GM21529 (cell line): ENCODE measurements at regions not wholly inside any gene's neighbourhood (a gene's known extent, or its start where the extent isn't known, plus 50 kb on each side); places are given as distances from the start of the nearest gene placed in this dataset.
"Not testable (repeated sequence)": the region's sequence is repeated elsewhere in the genome, so short reads cannot be mapped to it uniquely, and the experiment has no call there.

Experiments used
- ATAC-seq: cut with Tn5 transposase; IDR thresholded peaks from one replicate; pipeline ENCODE4 v1.9.1; 2021; ENCODE audit not compliant: unreplicated experiment

GRCh38 chr12:75630091-75630490, 118.7 kb upstream of the KRR1 start:
- no peak for ATAC-seq

- no peak for ATAC-seq
Observed at GRCh38 chr12:75628916-75629315, 117.5 kb upstream of the KRR1 start.

GRCh38 chr12:75628511-75628910, 117.1 kb upstream of the KRR1 start:
- no peak for ATAC-seq

GRCh38 chr12:75623631-75624154, 112.3 kb upstream of the KRR1 start:
- no peak for ATAC-seq

GRCh38 chr12:75622492-75622891, 111.1 kb upstream of the KRR1 start:
- ATAC-seq: no peak

GRCh38 chr12:75614396-75614795, 103.0 kb upstream of the KRR1 start:
- ATAC-seq: not testable (repeated sequence)

GRCh38 chr12:75613981-75614380, 102.6 kb upstream of the KRR1 start:
- no peak for ATAC-seq

- no peak for ATAC-seq
Observed at GRCh38 chr12:75611041-75611440, 99.6 kb upstream of the KRR1 start.

- no peak for ATAC-seq
Observed at GRCh38 chr12:75606956-75607355, 95.5 kb upstream of the KRR1 start.

- no peak for ATAC-seq
Observed at GRCh38 chr12:75606151-75606550, 94.7 kb upstream of the KRR1 start.

- no peak for ATAC-seq
Observed at GRCh38 chr12:75603475-75603874, 92.1 kb upstream of the KRR1 start.

- ATAC-seq: no peak
Observed at GRCh38 chr12:75602106-75602505, 90.7 kb upstream of the KRR1 start.

GRCh38 chr12:75600146-75600545, 88.7 kb upstream of the KRR1 start:
- ATAC-seq: no peak

- ATAC-seq: no peak
Observed at GRCh38 chr12:75599061-75599460, 87.7 kb upstream of the KRR1 start.

GRCh38 chr12:75596406-75596805, 85.0 kb upstream of the KRR1 start:
- no peak for ATAC-seq

GRCh38 chr12:75592638-75593335, 81.4 kb upstream of the KRR1 start:
- no peak for ATAC-seq

GRCh38 chr12:75592086-75592485, 80.7 kb upstream of the KRR1 start:
- no peak for ATAC-seq

- ATAC-seq: no peak
Observed at GRCh38 chr12:75591628-75592027, 80.2 kb upstream of the KRR1 start.

GRCh38 chr12:75589801-75590200, 78.4 kb upstream of the KRR1 start:
- no peak for ATAC-seq

GRCh38 chr12:75587340-75588106, 76.1 kb upstream of the KRR1 start:
- no peak for ATAC-seq

- no peak for ATAC-seq
Observed at GRCh38 chr12:75585330-75585729, 73.9 kb upstream of the KRR1 start.

GRCh38 chr12:75583355-75583754, 71.9 kb upstream of the KRR1 start:
- ATAC-seq: no peak
